Activated T-helper 1 cell treated with anti-CD3 and anti-CD28 coated beads, Interleukin-12 subunit alpha, Interleukin-12 subunit beta, Interleukin-2, Interleukin-4 antibody, amounts not matched to agents 30 ng/mL and 10 ng/mL and 1 ng/mL, durations not matched to agents 14 hours and 24 hours and 36 hours (primary cell): ENCODE measurements at regions not wholly inside any gene's neighbourhood (a gene's known extent, or its start where the extent isn't known, plus 50 kb on each side); places are given as distances from the start of the nearest gene placed in this dataset.

Experiments
- DNase-seq: peaks from one replicate; pipeline ENCODE4 v3.0.0; 2021; ENCODE audit warnings: low spot score
- H3K27ac Mint-ChIP-seq: one replicate; pipeline ENCODE4 v1.8.0; 2021; ENCODE audit warnings: mild to moderate bottlenecking, mixed read lengths
- H3K27me3 Mint-ChIP-seq: one replicate; pipeline ENCODE4 v1.8.0; 2022; ENCODE audit warnings: mild to moderate bottlenecking, moderate library complexity, mixed read lengths; ENCODE audit not compliant: insufficient read depth
- H3K36me3 Mint-ChIP-seq: one replicate; pipeline ENCODE4 v1.8.0; 2021; ENCODE audit warnings: low read depth, mixed read lengths
- H3K4me1 Mint-ChIP-seq: one replicate; pipeline ENCODE4 v1.8.0; 2021; ENCODE audit warnings: low read depth, mixed read lengths
- H3K4me3 Mint-ChIP-seq: one replicate; pipeline ENCODE4 v1.8.0; 2021; ENCODE audit warnings: mild to moderate bottlenecking, moderate library complexity, mixed read lengths
- H3K9me3 Mint-ChIP-seq: one replicate; pipeline ENCODE4 v1.8.0; 2021; ENCODE audit warnings: mixed read lengths
- intact Hi-C: fragments of 100-400 bp; cut with micrococcal nuclease; formaldehyde crosslinking; loops from one replicate; pipeline ENCODE4 v1.15.1; 2024

- no peak overlapping the region for H3K27ac Mint-ChIP-seq
- intact Hi-C loops = no loop called here
- no peak overlapping the region for H3K4me3 Mint-ChIP-seq
These were observed 353.5 kb upstream of the CDH6 start for GRCh38 chr5:30839956-30840355.

GRCh38 chr5:30838936-30839496 is 354.5 kb upstream of the CDH6 start:
- H3K9me3 Mint-ChIP-seq = peaks cover 18% of the 10 kb centered on the region
- no peak overlapping the region for H3K4me3 Mint-ChIP-seq
- no peaks in the 10 kb centered on the region for H3K27me3 Mint-ChIP-seq
- DNase-seq = no peak
- H3K4me1 Mint-ChIP-seq = no peaks in the 10 kb centered on the region
- H3K27ac Mint-ChIP-seq = no peak overlapping the region
- intact Hi-C loops = no loop called here
- H3K36me3 Mint-ChIP-seq = no peaks in the 10 kb centered on the region

More at GRCh38 chr5:30839956-30840355, 353.5 kb upstream of the CDH6 start:
- H3K9me3 Mint-ChIP-seq = peaks cover 18% of the 10 kb centered on the region
- no peaks in the 10 kb centered on the region for H3K4me1 Mint-ChIP-seq
- DNase-seq = no peak
- no peaks in the 10 kb centered on the region for H3K36me3 Mint-ChIP-seq
- H3K27me3 Mint-ChIP-seq = no peaks in the 10 kb centered on the region

- Mint-ChIP-seq H3K27ac (no peak overlapping the region), H3K4me1 (no peaks in the 10 kb centered on the region), H3K27me3 (no peaks in the 10 kb centered on the region), H3K9me3 (peaks cover 7% of the 10 kb centered on the region), H3K4me3 (no peak overlapping the region), H3K36me3 (no peaks in the 10 kb centered on the region)
- intact Hi-C loops = no loop called here
- DNase-seq = no peak
These were observed 361.0 kb upstream of the CDH6 start for GRCh38 chr5:30832519-30832918.

- intact Hi-C loops = no loop called here
- Mint-ChIP-seq H3K4me3 (no peak overlapping the region), H3K27me3 (no peaks in the 10 kb centered on the region), H3K36me3 (no peaks in the 10 kb centered on the region), H3K4me1 (no peaks in the 10 kb centered on the region), H3K9me3 (peaks cover 5% of the 10 kb centered on the region), H3K27ac (no peak overlapping the region)
- no peak for DNase-seq
These were observed 361.9 kb upstream of the CDH6 start for GRCh38 chr5:30831605-30832004.

- no peak overlapping the region for H3K4me3 Mint-ChIP-seq
- no peaks in the 10 kb centered on the region for H3K27me3 Mint-ChIP-seq
- H3K9me3 Mint-ChIP-seq = peaks cover 5% of the 10 kb centered on the region
- no peak for DNase-seq
- intact Hi-C loops = no loop called here
- H3K4me1 Mint-ChIP-seq = no peaks in the 10 kb centered on the region
- no peak overlapping the region for H3K27ac Mint-ChIP-seq
- no peaks in the 10 kb centered on the region for H3K36me3 Mint-ChIP-seq
These were observed 362.4 kb upstream of the CDH6 start for GRCh38 chr5:30831123-30831522.

GRCh38 chr5:30811298-30811697 is 382.2 kb upstream of the CDH6 start:
- no peaks in the 10 kb centered on the region for H3K36me3 Mint-ChIP-seq
- no peak overlapping the region for H3K4me3 Mint-ChIP-seq
- no peaks in the 10 kb centered on the region for H3K27me3 Mint-ChIP-seq
- peaks cover 26% of the 10 kb centered on the region for H3K9me3 Mint-ChIP-seq
- intact Hi-C loops = no loop called here
- H3K27ac Mint-ChIP-seq = no peak overlapping the region
- H3K4me1 Mint-ChIP-seq = no peaks in the 10 kb centered on the region
- DNase-seq = no peak

GRCh38 chr5:30809933-30810332 is 383.6 kb upstream of the CDH6 start:
- H3K4me3 Mint-ChIP-seq = no peak overlapping the region
- DNase-seq = no peak
- H3K36me3 Mint-ChIP-seq = no peaks in the 10 kb centered on the region
- H3K27me3 Mint-ChIP-seq = no peaks in the 10 kb centered on the region
- peaks cover 23% of the 10 kb centered on the region for H3K9me3 Mint-ChIP-seq
- no peaks in the 10 kb centered on the region for H3K4me1 Mint-ChIP-seq
- H3K27ac Mint-ChIP-seq = no peak overlapping the region
- intact Hi-C loops = no loop called here

- peaks cover 19% of the 10 kb centered on the region for H3K9me3 Mint-ChIP-seq
These were observed 384.5 kb upstream of the CDH6 start for GRCh38 chr5:30808996-30809395.

GRCh38 chr5:30804739-30805505 is 388.6 kb upstream of the CDH6 start:
- Mint-ChIP-seq H3K4me3 (no peak overlapping the region), H3K27ac (no peak overlapping the region), H3K27me3 (no peaks in the 10 kb centered on the region), H3K9me3 (peaks cover 17% of the 10 kb centered on the region), H3K36me3 (no peaks in the 10 kb centered on the region), H3K4me1 (no peaks in the 10 kb centered on the region)
- no peak for DNase-seq
- intact Hi-C loops = no loop called here

More at GRCh38 chr5:30808996-30809395, 384.5 kb upstream of the CDH6 start:
- H3K27ac Mint-ChIP-seq = no peak overlapping the region
- no peak for DNase-seq
- H3K4me1 Mint-ChIP-seq = no peaks in the 10 kb centered on the region
- intact Hi-C loops = no loop called here
- H3K27me3 Mint-ChIP-seq = no peaks in the 10 kb centered on the region
- no peak overlapping the region for H3K4me3 Mint-ChIP-seq
- no peaks in the 10 kb centered on the region for H3K36me3 Mint-ChIP-seq

- intact Hi-C loops = no loop called here
- Mint-ChIP-seq H3K4me1 (no peaks in the 10 kb centered on the region), H3K27ac (no peak overlapping the region), H3K4me3 (no peak overlapping the region), H3K9me3 (peaks cover 11% of the 10 kb centered on the region), H3K36me3 (no peaks in the 10 kb centered on the region), H3K27me3 (no peaks in the 10 kb centered on the region)
- DNase-seq = no peak
These were observed 390.4 kb upstream of the CDH6 start for GRCh38 chr5:30802961-30803705.

GRCh38 chr5:30781643-30782042 is 411.8 kb upstream of the CDH6 start:
- H3K27me3 Mint-ChIP-seq = no peaks in the 10 kb centered on the region
- no peaks in the 10 kb centered on the region for H3K4me1 Mint-ChIP-seq
- intact Hi-C loops = no loop called here
- H3K36me3 Mint-ChIP-seq = no peaks in the 10 kb centered on the region
- H3K4me3 Mint-ChIP-seq = no peak overlapping the region
- H3K9me3 Mint-ChIP-seq = peaks cover 24% of the 10 kb centered on the region
- DNase-seq = no peak
- H3K27ac Mint-ChIP-seq = no peak overlapping the region

- Mint-ChIP-seq H3K27ac (no peak overlapping the region), H3K36me3 (no peaks in the 10 kb centered on the region), H3K4me1 (no peaks in the 10 kb centered on the region), H3K27me3 (no peaks in the 10 kb centered on the region), H3K4me3 (no peak overlapping the region), H3K9me3 (no peaks in the 10 kb centered on the region)
- no peak for DNase-seq
- intact Hi-C loops = no loop called here
These were observed 425.3 kb upstream of the CDH6 start for GRCh38 chr5:30768056-30768690.

GRCh38 chr5:30765706-30766105 is 427.8 kb upstream of the CDH6 start:
- H3K27ac Mint-ChIP-seq = no peak overlapping the region
- no peaks in the 10 kb centered on the region for H3K27me3 Mint-ChIP-seq
- no peaks in the 10 kb centered on the region for H3K4me1 Mint-ChIP-seq
- H3K36me3 Mint-ChIP-seq = no peaks in the 10 kb centered on the region
- intact Hi-C loops = no loop called here
- DNase-seq = no peak
- no peaks in the 10 kb centered on the region for H3K9me3 Mint-ChIP-seq
- H3K4me3 Mint-ChIP-seq = no peak overlapping the region
